AG08395 (cell line): ENCODE measurements at regions not wholly inside any gene's neighbourhood (a gene's known extent, or its start where the extent isn't known, plus 50 kb on each side); places are given as distances from the start of the nearest gene placed in this dataset.

Experiments used
- DNase-seq: peaks from one replicate; pipeline ENCODE4 v3.0.0; 2012; ENCODE audit warnings: mixed read lengths, low spot score

- no peak for DNase-seq
Observed at GRCh38 chr12:94062796-94063635, 85.4 kb upstream of the PLXNC1 start.

GRCh38 chr12:94070520-94070919 is 77.9 kb upstream of the PLXNC1 start:
- DNase-seq: no peak

- no peak for DNase-seq
Observed at GRCh38 chr12:94071258-94071657, 77.1 kb upstream of the PLXNC1 start.

GRCh38 chr12:94073441-94074051 is 74.8 kb upstream of the PLXNC1 start:
- no peak for DNase-seq

- no peak for DNase-seq
Observed at GRCh38 chr12:94074216-94074979, 74.0 kb upstream of the PLXNC1 start.

GRCh38 chr12:94074980-94075629 is 73.3 kb upstream of the PLXNC1 start:
- DNase-seq: peak; percentile 92

- no peak for DNase-seq
Observed at GRCh38 chr12:94077209-94077608, 71.2 kb upstream of the PLXNC1 start.

GRCh38 chr12:94078138-94078723 is 70.1 kb upstream of the PLXNC1 start:
- no peak for DNase-seq

- DNase-seq: no peak
Observed at GRCh38 chr12:94078736-94079509, 69.5 kb upstream of the PLXNC1 start.

- no peak for DNase-seq
Observed at GRCh38 chr12:94079566-94080340, 68.6 kb upstream of the PLXNC1 start.

GRCh38 chr12:94080341-94081009 is 67.9 kb upstream of the PLXNC1 start:
- no peak for DNase-seq

GRCh38 chr12:94082690-94083089 is 65.7 kb upstream of the PLXNC1 start:
- DNase-seq: no peak

GRCh38 chr12:94089891-94090290 is 58.5 kb upstream of the PLXNC1 start:
- DNase-seq: peak; percentile 23

GRCh38 chr12:94091624-94092023 is 56.8 kb upstream of the PLXNC1 start:
- no peak for DNase-seq

- no peak for DNase-seq
Observed at GRCh38 chr12:94092516-94093241, 55.7 kb upstream of the PLXNC1 start.

GRCh38 chr12:94094700-94095099 is 53.7 kb upstream of the PLXNC1 start:
- no peak for DNase-seq

- DNase-seq: no peak
Observed at GRCh38 chr12:94095618-94096017, 52.8 kb upstream of the PLXNC1 start.

GRCh38 chr12:94098466-94098865 is 49.9 kb upstream of the PLXNC1 start:
- peak; percentile 62 for DNase-seq
